GM10266 (cell line): ENCODE measurements at regions not wholly inside any gene's neighbourhood (a gene's known extent, or its start where the extent isn't known, plus 50 kb on each side); places are given as distances from the start of the nearest gene placed in this dataset.

Source experiments
- DNase-seq: peaks from one replicate; pipeline ENCODE4 v3.0.0; 2012; ENCODE audit errors: extremely low spot score
- CTCF ChIP-seq: IDR thresholded peaks from 2 replicates; pipeline ENCODE4 v1.5.1; 2012; ENCODE audit warnings: mild to moderate bottlenecking, low read depth; ENCODE audit not compliant: control insufficient read depth, insufficient read depth; ENCODE audit errors: missing control alignments

DNA sequence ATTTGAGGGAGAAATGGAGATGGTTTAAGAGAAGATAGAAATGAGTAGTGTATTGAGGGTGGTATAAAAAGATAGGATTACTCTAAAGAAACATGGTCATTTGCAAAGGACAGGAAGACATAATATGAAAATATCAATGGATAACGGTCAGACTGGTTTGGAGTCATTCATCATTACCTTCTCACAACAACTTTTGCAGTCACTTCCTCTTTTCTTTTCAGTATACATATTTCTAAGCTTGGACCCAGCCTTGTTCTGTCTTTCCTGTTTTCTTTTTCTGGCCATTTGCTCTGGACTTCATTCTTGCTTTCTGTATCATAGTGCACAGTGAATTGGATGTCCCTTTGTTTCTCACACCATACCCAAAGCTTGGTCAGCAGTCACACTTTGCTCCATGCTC is 966.5 kb upstream of the TYRP1 start:
- no peak for DNase-seq
- no peak for TF ChIP-seq CTCF

- TF ChIP-seq CTCF, result no peak
- no peak for DNase-seq
These were observed 957.8 kb upstream of the TYRP1 start for GRCh38 chr9:11735391-11735790.

DNA sequence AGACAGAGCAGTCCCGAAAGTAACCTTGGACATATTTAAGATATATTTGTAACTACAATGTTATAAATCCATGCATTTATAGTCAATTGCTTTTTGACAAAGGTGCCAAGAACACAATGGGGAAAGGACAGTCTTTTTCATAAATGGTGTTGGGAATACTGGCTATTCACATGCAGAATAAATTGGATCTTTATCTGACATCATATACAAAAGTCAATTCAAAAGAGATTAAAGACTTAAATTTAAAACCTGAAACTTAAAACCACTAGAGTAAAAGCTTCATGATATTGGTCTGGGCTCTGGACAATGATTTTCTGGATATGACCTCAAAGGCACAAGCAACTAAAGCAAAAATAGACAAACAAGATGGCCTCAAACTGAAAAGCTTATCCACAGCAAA is 950.7 kb upstream of the TYRP1 start:
- TF ChIP-seq CTCF, result no peak
- no peak for DNase-seq

DNA sequence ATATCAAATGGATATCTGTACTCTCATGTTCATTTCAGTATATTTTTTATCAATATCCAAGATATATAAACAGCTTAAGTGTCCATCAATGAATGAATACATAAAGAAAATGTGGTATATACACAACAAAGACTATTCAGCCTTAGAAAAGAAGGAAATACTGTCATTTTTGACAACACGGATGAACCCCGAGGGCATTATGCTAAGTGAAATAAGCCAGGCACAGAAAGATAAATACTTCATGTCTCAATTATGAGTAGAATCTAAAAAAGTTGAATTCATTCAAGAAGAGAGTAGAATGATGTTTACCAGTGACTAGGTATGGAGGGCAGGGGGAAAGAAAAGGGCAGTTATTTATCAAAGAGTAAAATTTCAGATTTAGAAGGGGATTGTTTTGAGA is 949.8 kb upstream of the TYRP1 start:
- TF ChIP-seq CTCF, result no peak

DNA sequence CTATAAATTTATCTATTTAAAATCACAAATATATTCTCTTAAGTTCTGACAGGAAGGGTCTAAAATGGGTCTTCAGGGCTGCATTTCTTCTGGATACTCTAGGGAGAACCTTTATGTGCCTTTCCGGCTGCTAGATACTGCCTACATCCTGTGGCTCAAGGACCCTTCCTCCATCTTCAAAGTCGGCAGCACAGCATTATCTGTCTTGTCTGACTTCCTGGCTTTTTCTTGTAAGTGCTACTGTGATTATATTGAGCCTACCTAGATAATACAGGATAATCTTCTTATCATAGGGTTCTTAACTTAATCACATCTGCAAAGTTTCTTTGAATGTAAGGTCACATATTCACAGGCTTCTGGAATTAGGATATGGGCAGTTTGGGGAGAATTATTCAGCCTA is 943.8 kb upstream of the TYRP1 start:
- no peak for TF ChIP-seq CTCF
- DNase-seq, result no peak

More for the DNA sequence above, 949.8 kb upstream of the TYRP1 start:
- DNase-seq, result no peak

GRCh38 chr9:11755951-11756350 is 937.2 kb upstream of the TYRP1 start:
- no peak for TF ChIP-seq CTCF
- no peak for DNase-seq

DNA sequence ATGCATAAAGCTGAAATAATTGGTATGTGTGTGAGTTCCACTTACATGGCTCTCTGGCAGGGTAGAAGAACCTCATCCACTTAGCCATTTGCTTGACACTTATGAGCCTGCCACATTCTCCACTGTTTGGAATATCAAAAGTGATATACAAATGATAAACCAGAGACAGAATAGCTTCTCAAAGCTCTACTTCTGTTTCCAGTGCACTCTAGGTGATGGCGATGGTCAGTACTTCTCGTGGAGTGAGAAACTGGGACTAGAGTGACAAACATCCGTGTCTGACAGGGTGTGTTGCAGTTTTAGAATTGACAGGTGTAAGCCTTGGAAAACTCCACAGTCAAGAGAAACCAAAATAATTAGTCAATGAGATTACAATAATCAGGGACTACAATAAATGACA is 935.8 kb upstream of the TYRP1 start:
- no peak for DNase-seq
- TF ChIP-seq CTCF, result no peak

DNA sequence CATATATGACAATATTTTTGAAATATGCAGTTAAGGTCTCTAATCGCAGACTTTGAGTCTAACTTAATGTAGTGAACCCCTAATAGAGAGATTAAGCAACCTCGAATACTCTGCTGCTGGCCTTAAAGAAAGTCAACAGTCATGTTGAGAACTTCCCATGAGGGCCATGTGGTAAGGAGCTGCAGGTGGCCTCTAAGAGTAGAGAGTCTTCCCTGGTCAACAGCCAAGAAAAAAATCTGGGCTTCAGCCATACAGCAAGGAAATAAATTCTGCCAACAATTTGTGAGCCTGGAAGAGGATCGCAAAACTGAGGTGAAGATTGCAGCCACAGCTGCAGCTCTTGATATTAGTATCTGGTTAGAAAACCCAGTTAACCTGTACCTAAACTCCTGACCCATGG is 935.2 kb upstream of the TYRP1 start:
- DNase-seq, result no peak

More for the DNA sequence above, 935.2 kb upstream of the TYRP1 start:
- no peak for TF ChIP-seq CTCF
